Muscle layer of colon (tissue), 2 donors: ENCODE measurements at regions not wholly inside any gene's neighbourhood (a gene's known extent, or its start where the extent isn't known, plus 50 kb on each side); places are given as distances from the start of the nearest gene placed in this dataset.

ENCODE experiments used
- H3K27ac ChIP-seq: one replicate; pipeline ENCODE4 v1.7.0; 2013; ENCODE audit warnings: low read depth, mild to moderate bottlenecking, low read length, moderate library complexity
- H3K27me3 ChIP-seq, 2 donors: one replicate each; pipeline ENCODE4 v1.7.0; 2013; ENCODE audit warnings: low read length in 2 of 2, mild to moderate bottlenecking in 2 of 2; ENCODE audit not compliant: insufficient read depth in 2 of 2, control insufficient read depth in 1 of 2
- H3K36me3 ChIP-seq: one replicate; pipeline ENCODE4 v1.7.0; 2013; ENCODE audit warnings: mild to moderate bottlenecking, low read length; ENCODE audit not compliant: insufficient read depth
- H3K4me1 ChIP-seq: one replicate; pipeline ENCODE4 v1.7.0; 2013; ENCODE audit warnings: mild to moderate bottlenecking, low read length; ENCODE audit not compliant: insufficient read depth
- H3K4me3 ChIP-seq, 2 donors: one replicate each; pipeline ENCODE4 v1.7.0; 2013; ENCODE audit warnings: low read length in 2 of 2, low read depth in 1 of 2, mild to moderate bottlenecking in 1 of 2, moderate library complexity in 1 of 2
- H3K9ac ChIP-seq: one replicate; pipeline ENCODE4 v1.7.0; 2013; ENCODE audit warnings: low read length
- H3K9me3 ChIP-seq: one replicate; pipeline ENCODE4 v1.7.0; 2013; ENCODE audit warnings: mild to moderate bottlenecking, low read length
- donor health status: abdominal sarcoma.
- donor health status: Adenocarcinoma of cecum.

- Histone ChIP-seq H3K9ac (no peak overlapping the region), H3K4me3 (no peak overlapping the region)
Measured at GRCh38 chr18:40440088-40440487, 1514.9 kb upstream of the PIK3C3 start.

GRCh38 chr18:40437517-40437916 lies 1517.5 kb upstream of the PIK3C3 start:
- Histone ChIP-seq H3K27ac (no peak overlapping the region), H3K36me3 (no peaks in the 10 kb centered on the region), H3K4me3 (no peak overlapping the region), H3K27me3 (no peaks in the 10 kb centered on the region), H3K9ac (no peak overlapping the region), H3K9me3 (no peaks in the 10 kb centered on the region), H3K4me1 (no peaks in the 10 kb centered on the region)

More at GRCh38 chr18:40440088-40440487, 1514.9 kb upstream of the PIK3C3 start:
- Histone ChIP-seq H3K27ac (no peak overlapping the region), H3K36me3 (no peaks in the 10 kb centered on the region), H3K9me3 (no peaks in the 10 kb centered on the region), H3K4me1 (no peaks in the 10 kb centered on the region), H3K27me3 (no peaks in the 10 kb centered on the region)

GRCh38 chr18:40431071-40431985 lies 1523.7 kb upstream of the PIK3C3 start:
- H3K4me3 ChIP-seq, result no peak overlapping the region
- no peak overlapping the region for H3K9ac ChIP-seq
- no peak overlapping the region for H3K27ac ChIP-seq
- H3K27me3 ChIP-seq, result no peaks in the 10 kb centered on the region
- H3K4me1 ChIP-seq, result peaks cover 8% of the 10 kb centered on the region
- H3K36me3 ChIP-seq, result no peaks in the 10 kb centered on the region
- H3K9me3 ChIP-seq, result no peaks in the 10 kb centered on the region

- Histone ChIP-seq H3K36me3 (no peaks in the 10 kb centered on the region), H3K4me3 (no peak overlapping the region), H3K27ac (no peak overlapping the region), H3K27me3 (no peaks in the 10 kb centered on the region), H3K4me1 (no peaks in the 10 kb centered on the region), H3K9ac (no peak overlapping the region), H3K9me3 (no peaks in the 10 kb centered on the region)
Measured at GRCh38 chr18:40423291-40423690, 1531.7 kb upstream of the PIK3C3 start.

GRCh38 chr18:40420675-40421074 lies 1534.4 kb upstream of the PIK3C3 start:
- H3K9me3 ChIP-seq, result no peaks in the 10 kb centered on the region
- no peaks in the 10 kb centered on the region for H3K4me1 ChIP-seq
- no peak overlapping the region for H3K9ac ChIP-seq
- H3K4me3 ChIP-seq, result no peak overlapping the region
- H3K27me3 ChIP-seq, result no peaks in the 10 kb centered on the region
- no peak overlapping the region for H3K27ac ChIP-seq
- H3K36me3 ChIP-seq, result no peaks in the 10 kb centered on the region

- Histone ChIP-seq H3K9ac (no peak overlapping the region), H3K36me3 (no peaks in the 10 kb centered on the region), H3K4me3 (no peak overlapping the region), H3K9me3 (no peaks in the 10 kb centered on the region), H3K27me3 (no peaks in the 10 kb centered on the region), H3K4me1 (no peaks in the 10 kb centered on the region), H3K27ac (no peak overlapping the region)
Measured at GRCh38 chr18:40417501-40417900, 1537.5 kb upstream of the PIK3C3 start.

- no peaks in the 10 kb centered on the region for H3K9me3 ChIP-seq
- H3K9ac ChIP-seq, result no peak overlapping the region
- H3K36me3 ChIP-seq, result no peaks in the 10 kb centered on the region
- H3K27me3 ChIP-seq, result no peaks in the 10 kb centered on the region
- H3K4me3 ChIP-seq, result no peak overlapping the region
- H3K27ac ChIP-seq, result no peak overlapping the region
- H3K4me1 ChIP-seq, result no peaks in the 10 kb centered on the region
Measured at GRCh38 chr18:40415821-40416220, 1539.2 kb upstream of the PIK3C3 start.

GRCh38 chr18:40415176-40415791 lies 1539.8 kb upstream of the PIK3C3 start:
- H3K36me3 ChIP-seq, result no peaks in the 10 kb centered on the region
- H3K9ac ChIP-seq, result no peak overlapping the region
- H3K4me1 ChIP-seq, result no peaks in the 10 kb centered on the region
- H3K9me3 ChIP-seq, result no peaks in the 10 kb centered on the region
- no peak overlapping the region for H3K27ac ChIP-seq
- H3K27me3 ChIP-seq, result no peaks in the 10 kb centered on the region
- no peak overlapping the region for H3K4me3 ChIP-seq

GRCh38 chr18:40414155-40414754 lies 1540.8 kb upstream of the PIK3C3 start:
- Histone ChIP-seq H3K36me3 (no peaks in the 10 kb centered on the region), H3K27ac (no peak overlapping the region), H3K27me3 (no peaks in the 10 kb centered on the region), H3K4me1 (no peaks in the 10 kb centered on the region), H3K4me3 (no peak overlapping the region), H3K9me3 (no peaks in the 10 kb centered on the region), H3K9ac (no peak overlapping the region)

GRCh38 chr18:40413160-40413559 lies 1541.9 kb upstream of the PIK3C3 start:
- Histone ChIP-seq H3K9ac (no peak overlapping the region), H3K27ac (no peak overlapping the region), H3K4me3 (no peak overlapping the region), H3K27me3 (no peaks in the 10 kb centered on the region), H3K36me3 (no peaks in the 10 kb centered on the region), H3K4me1 (no peaks in the 10 kb centered on the region), H3K9me3 (no peaks in the 10 kb centered on the region)

GRCh38 chr18:40412410-40412809 lies 1542.6 kb upstream of the PIK3C3 start:
- Histone ChIP-seq H3K4me3 (no peak overlapping the region), H3K27ac (no peak overlapping the region), H3K9me3 (no peaks in the 10 kb centered on the region), H3K9ac (no peak overlapping the region), H3K4me1 (no peaks in the 10 kb centered on the region), H3K36me3 (no peaks in the 10 kb centered on the region), H3K27me3 (no peaks in the 10 kb centered on the region)
